Activated CD8-positive, alpha-beta T cell treated with anti-CD3 and anti-CD28 coated beads, Interleukin-2, amount 10 ng/mL, durations not matched to agents 7 days and 5 days (primary cell): ENCODE measurements at regions not wholly inside any gene's neighbourhood (a gene's known extent, or its start where the extent isn't known, plus 50 kb on each side); places are given as distances from the start of the nearest gene placed in this dataset.

ENCODE experiments used
- ATAC-seq: fragments of 150-1000 bp; cut with Tn5 transposase; one replicate; pipeline ENCODE4 v1.10.0; 2021; ENCODE audit warnings: moderate library complexity
- CTCF ChIA-PET: fragments of 350-600 bp; sonication (Branson Sonifier 250); formaldehyde crosslinking; loops from one replicate; lab custom pipeline; 2021; ENCODE audit warnings: antibody characterized with exemption; lab: Charles Lee
- POLR2A ChIA-PET: fragments of 350-600 bp; sonication (Branson Sonifier 250); formaldehyde crosslinking; loops from one replicate; lab custom pipeline; 2021; ENCODE audit warnings: antibody characterized with exemption; lab: Charles Lee
- DNase-seq: peaks from one replicate; pipeline ENCODE4 v3.0.0-alpha.2; 2020
- H3K27ac Mint-ChIP-seq: one replicate; pipeline ENCODE4 v1.8.0; 2021; ENCODE audit warnings: mild to moderate bottlenecking, mixed read lengths
- H3K27me3 Mint-ChIP-seq: one replicate; pipeline ENCODE4 v1.8.0; 2021; ENCODE audit warnings: low read depth, mixed read lengths
- H3K36me3 Mint-ChIP-seq: one replicate; pipeline ENCODE4 v1.8.0; 2021; ENCODE audit warnings: low read depth, mixed read lengths
- H3K4me1 Mint-ChIP-seq: one replicate; pipeline ENCODE4 v1.8.0; 2021; ENCODE audit warnings: low read depth, mixed read lengths
- H3K4me3 Mint-ChIP-seq: one replicate; pipeline ENCODE4 v1.8.0; 2021; ENCODE audit warnings: mild to moderate bottlenecking, mixed read lengths
- H3K9me3 Mint-ChIP-seq: one replicate; pipeline ENCODE4 v1.8.0; 2022; ENCODE audit warnings: mixed read lengths; ENCODE audit not compliant: insufficient read depth

GRCh38 chr20:47865912-47866311 lies 80.6 kb upstream of the SULF2 start:
- Mint-ChIP-seq H3K27me3 (peaks cover 9% of the 10 kb centered on the region), H3K27ac (no peak overlapping the region), H3K4me3 (no peak overlapping the region), H3K4me1 (no peaks in the 10 kb centered on the region), H3K36me3 (no peaks in the 10 kb centered on the region), H3K9me3 (no peaks in the 10 kb centered on the region)
- ATAC-seq = no peak
- no peak for DNase-seq
- ChIA-PET CTCF (no interaction called here), POLR2A (no interaction called here)

- Mint-ChIP-seq H3K27me3 (peaks cover 13% of the 10 kb centered on the region), H3K27ac (no peak overlapping the region), H3K4me3 (no peak overlapping the region), H3K4me1 (no peaks in the 10 kb centered on the region), H3K36me3 (no peaks in the 10 kb centered on the region), H3K9me3 (no peaks in the 10 kb centered on the region)
- ATAC-seq (no peak), DNase-seq (no peak)
- CTCF ChIA-PET = no interaction called here
- POLR2A ChIA-PET = no interaction called here
Measured at GRCh38 chr20:47865451-47865850, 80.2 kb upstream of the SULF2 start.

- no peak overlapping the region for H3K27ac Mint-ChIP-seq
- POLR2A ChIA-PET = no interaction called here
- no peak overlapping the region for H3K4me3 Mint-ChIP-seq
- H3K4me1 Mint-ChIP-seq = no peaks in the 10 kb centered on the region
- H3K27me3 Mint-ChIP-seq = peaks cover 13% of the 10 kb centered on the region
- CTCF ChIA-PET = no interaction called here
- no peaks in the 10 kb centered on the region for H3K36me3 Mint-ChIP-seq
- no peaks in the 10 kb centered on the region for H3K9me3 Mint-ChIP-seq
- DNase-seq = no peak
- ATAC-seq = no peak
Measured at GRCh38 chr20:47863981-47864380, 78.7 kb upstream of the SULF2 start.

- no peaks in the 10 kb centered on the region for H3K36me3 Mint-ChIP-seq
- CTCF ChIA-PET = no interaction called here
- peaks cover 13% of the 10 kb centered on the region for H3K27me3 Mint-ChIP-seq
- no peak for ATAC-seq
- no peak for DNase-seq
- POLR2A ChIA-PET = no interaction called here
- H3K4me3 Mint-ChIP-seq = no peak overlapping the region
- no peak overlapping the region for H3K27ac Mint-ChIP-seq
- no peaks in the 10 kb centered on the region for H3K9me3 Mint-ChIP-seq
- H3K4me1 Mint-ChIP-seq = no peaks in the 10 kb centered on the region
Measured at GRCh38 chr20:47863315-47863965, 78.2 kb upstream of the SULF2 start.

- peaks cover 14% of the 10 kb centered on the region for H3K27me3 Mint-ChIP-seq
- no peaks in the 10 kb centered on the region for H3K9me3 Mint-ChIP-seq
- ChIA-PET CTCF (no interaction called here), POLR2A (no interaction called here)
- DNase-seq = no peak
- no peaks in the 10 kb centered on the region for H3K36me3 Mint-ChIP-seq
- H3K27ac Mint-ChIP-seq = no peak overlapping the region
- no peak for ATAC-seq
- no peak overlapping the region for H3K4me3 Mint-ChIP-seq
- H3K4me1 Mint-ChIP-seq = no peaks in the 10 kb centered on the region
Measured at GRCh38 chr20:47862574-47863240, 77.4 kb upstream of the SULF2 start.

- no peaks in the 10 kb centered on the region for H3K4me1 Mint-ChIP-seq
- DNase-seq (no peak), ATAC-seq (no peak)
- H3K27ac Mint-ChIP-seq = no peak overlapping the region
- peaks cover 15% of the 10 kb centered on the region for H3K27me3 Mint-ChIP-seq
- ChIA-PET POLR2A (interaction anchor here (0.6 kb wide), 1 partner anchor 57 kb away, joined by 3 read pairs; no protein-coding TSS in a partner anchor), CTCF (no interaction called here)
- no peaks in the 10 kb centered on the region for H3K36me3 Mint-ChIP-seq
- H3K4me3 Mint-ChIP-seq = no peak overlapping the region
- no peaks in the 10 kb centered on the region for H3K9me3 Mint-ChIP-seq
Measured at GRCh38 chr20:47861116-47861515, 75.8 kb upstream of the SULF2 start.

- H3K9me3 Mint-ChIP-seq = no peaks in the 10 kb centered on the region
- no peak overlapping the region for H3K4me3 Mint-ChIP-seq
- POLR2A ChIA-PET = no interaction called here
- CTCF ChIA-PET = no interaction called here
- no peak for DNase-seq
- H3K36me3 Mint-ChIP-seq = no peaks in the 10 kb centered on the region
- no peak overlapping the region for H3K27ac Mint-ChIP-seq
- peaks cover 15% of the 10 kb centered on the region for H3K27me3 Mint-ChIP-seq
- no peak for ATAC-seq
- no peaks in the 10 kb centered on the region for H3K4me1 Mint-ChIP-seq
Measured at GRCh38 chr20:47860049-47860830, 75.0 kb upstream of the SULF2 start.

GRCh38 chr20:47859278-47859677 lies 74.0 kb upstream of the SULF2 start:
- no peak for DNase-seq
- Mint-ChIP-seq H3K36me3 (no peaks in the 10 kb centered on the region), H3K9me3 (no peaks in the 10 kb centered on the region), H3K27ac (no peak overlapping the region), H3K4me3 (no peak overlapping the region), H3K4me1 (no peaks in the 10 kb centered on the region), H3K27me3 (peaks cover 15% of the 10 kb centered on the region)
- ATAC-seq = no peak
- CTCF ChIA-PET = no interaction called here
- POLR2A ChIA-PET = no interaction called here

- Mint-ChIP-seq H3K4me3 (no peak overlapping the region), H3K27ac (no peak overlapping the region), H3K4me1 (no peaks in the 10 kb centered on the region), H3K27me3 (peaks cover 11% of the 10 kb centered on the region), H3K36me3 (no peaks in the 10 kb centered on the region), H3K9me3 (no peaks in the 10 kb centered on the region)
- ChIA-PET POLR2A (no interaction called here), CTCF (no interaction called here)
- DNase-seq (no peak), ATAC-seq (no peak)
Measured at GRCh38 chr20:47857569-47858464, 72.5 kb upstream of the SULF2 start.

GRCh38 chr20:47857187-47857568 lies 71.9 kb upstream of the SULF2 start:
- Mint-ChIP-seq H3K36me3 (no peaks in the 10 kb centered on the region), H3K4me3 (no peak overlapping the region), H3K27me3 (peaks cover 10% of the 10 kb centered on the region), H3K27ac (no peak overlapping the region), H3K4me1 (no peaks in the 10 kb centered on the region), H3K9me3 (no peaks in the 10 kb centered on the region)
- CTCF ChIA-PET = no interaction called here
- POLR2A ChIA-PET = no interaction called here
- no peak for ATAC-seq
- no peak for DNase-seq

GRCh38 chr20:47855799-47856198 lies 70.5 kb upstream of the SULF2 start:
- peaks cover 5% of the 10 kb centered on the region for H3K27me3 Mint-ChIP-seq
- ChIA-PET POLR2A (no interaction called here), CTCF (no interaction called here)
- H3K9me3 Mint-ChIP-seq = no peaks in the 10 kb centered on the region
- no peak for DNase-seq
- no peak overlapping the region for H3K4me3 Mint-ChIP-seq
- H3K4me1 Mint-ChIP-seq = no peaks in the 10 kb centered on the region
- H3K36me3 Mint-ChIP-seq = no peaks in the 10 kb centered on the region
- H3K27ac Mint-ChIP-seq = no peak overlapping the region
- ATAC-seq = no peak
